HG03095 (cell line): ENCODE measurements at regions not wholly inside any gene's neighbourhood (a gene's known extent, or its start where the extent isn't known, plus 50 kb on each side); places are given as distances from the start of the nearest gene placed in this dataset.
"Not testable (repeated sequence)": the region's sequence is repeated elsewhere in the genome, so short reads cannot be mapped to it uniquely, and the experiment has no call there.

Experiments
- ATAC-seq: cut with Tn5 transposase; IDR thresholded peaks from one replicate; pipeline ENCODE4 v1.9.1; 2021; ENCODE audit warnings: moderate library complexity; ENCODE audit not compliant: unreplicated experiment

GRCh38 chr1:213324859-213325258, 273.8 kb downstream of the RPS6KC1 start:
- ATAC-seq, result no peak

DNA sequence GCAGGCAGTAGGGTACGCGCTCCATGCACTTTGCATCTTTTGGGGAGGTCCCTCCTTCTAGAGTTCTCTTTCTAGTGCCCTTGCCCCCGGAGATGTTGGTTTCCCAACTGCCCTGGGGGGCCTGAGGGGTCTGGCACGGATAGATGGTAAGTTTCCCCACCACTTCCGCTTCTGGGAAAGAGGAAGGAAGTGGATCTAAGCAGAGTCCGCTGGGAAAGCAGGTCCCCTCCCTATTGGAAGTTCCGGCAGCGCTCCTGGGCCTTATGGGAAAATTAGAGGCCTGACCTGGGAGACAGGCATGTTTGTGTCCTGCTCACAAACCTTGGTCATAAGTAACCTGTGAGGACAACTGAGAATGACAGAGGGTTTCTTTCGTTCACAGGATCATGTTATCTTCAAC, 274.4 kb downstream of the RPS6KC1 start:
- no peak for ATAC-seq

DNA sequence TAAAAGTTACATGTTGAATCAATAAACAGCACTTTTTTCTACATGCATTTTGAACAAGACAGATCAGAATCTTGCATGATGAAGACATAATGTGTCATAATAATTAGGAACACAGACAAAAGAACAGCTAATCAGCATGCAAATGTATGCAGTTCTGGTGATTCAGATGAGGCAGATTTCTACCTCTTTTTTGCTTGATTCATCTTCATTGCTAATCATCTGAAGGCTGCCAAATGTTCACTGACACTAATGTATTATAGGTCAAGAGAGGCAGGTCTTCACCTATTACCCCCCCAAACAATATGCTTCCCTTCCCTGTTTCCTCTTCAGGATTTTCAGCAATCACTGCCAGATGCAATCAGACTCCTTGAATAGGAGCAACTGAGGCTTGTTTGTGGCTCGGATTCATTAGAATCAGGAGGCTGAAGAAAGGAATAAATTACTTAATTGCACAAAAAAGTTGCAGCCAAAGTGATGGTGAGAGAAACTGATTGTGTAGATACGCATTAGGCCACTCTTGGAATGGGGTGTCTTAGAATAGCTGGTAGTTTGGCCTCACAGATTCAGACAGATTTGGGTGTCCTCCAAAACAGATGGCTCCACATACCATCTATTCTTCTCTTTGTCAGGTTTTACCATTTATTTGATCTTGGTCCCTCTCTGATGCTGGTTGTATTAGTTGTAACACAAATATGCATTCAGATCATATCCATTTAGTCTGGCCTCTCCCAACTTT, 275.4 kb downstream of the RPS6KC1 start:
- no peak for ATAC-seq

DNA sequence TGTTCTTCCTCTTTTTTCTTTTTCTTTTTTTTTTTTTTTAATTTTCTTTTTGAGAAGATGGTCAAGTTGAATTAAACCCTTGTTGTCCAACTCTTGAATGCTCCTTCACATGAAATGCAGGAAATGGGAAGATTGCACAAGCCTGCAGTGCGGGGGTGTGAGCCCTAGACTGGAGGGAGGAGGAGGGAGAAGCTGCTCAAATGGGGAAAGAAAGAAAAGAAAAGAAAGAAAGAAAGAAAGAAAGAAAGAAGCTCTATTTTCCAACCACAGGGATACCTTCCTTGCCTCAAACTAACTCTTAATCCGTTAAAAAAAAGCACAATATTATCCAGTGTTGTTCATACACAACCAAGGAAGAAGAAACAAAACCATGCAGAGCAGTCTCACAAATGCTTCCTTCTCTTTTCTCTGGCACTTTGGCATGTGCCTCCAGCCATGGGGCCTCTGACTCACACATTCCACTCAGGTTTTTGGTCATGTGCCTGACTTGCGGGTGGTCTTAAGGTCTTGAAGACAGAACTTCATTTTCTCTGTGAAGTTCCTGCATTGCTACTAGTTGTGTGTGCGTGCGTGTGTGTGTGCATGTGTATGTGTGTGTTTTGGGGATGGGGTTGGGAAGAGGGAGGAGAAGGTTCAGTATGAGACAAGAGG, 276.1 kb downstream of the RPS6KC1 start:
- ATAC-seq, result no peak

DNA sequence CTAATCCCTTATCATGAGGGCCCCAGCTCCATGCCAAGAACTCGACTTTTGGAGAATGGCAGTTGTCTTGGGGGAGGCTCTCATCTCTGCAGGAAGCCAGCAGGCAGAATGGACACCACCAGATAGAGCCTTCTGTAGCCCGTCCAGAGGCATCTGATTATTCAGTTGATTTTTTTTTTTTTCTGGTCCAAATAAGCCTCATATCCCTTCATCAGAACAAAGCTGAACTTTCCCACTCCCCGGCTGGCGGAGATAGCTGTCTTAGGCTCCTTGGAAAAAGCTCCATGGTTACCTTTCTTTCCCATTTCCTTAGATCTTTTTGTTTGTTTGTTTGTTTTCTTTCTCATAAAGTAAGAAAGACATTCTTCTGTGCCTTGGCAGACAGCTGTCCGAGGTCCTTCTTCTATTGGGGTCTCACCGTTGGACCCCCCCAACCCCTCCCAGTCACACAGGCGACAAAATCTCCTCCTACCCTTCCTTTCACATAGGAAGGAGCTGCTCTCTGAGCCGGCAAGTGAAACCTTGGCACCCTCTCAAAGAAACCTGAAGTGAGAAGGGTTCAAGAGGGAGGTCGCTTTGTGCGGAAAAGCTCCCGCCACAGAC, 278.5 kb downstream of the RPS6KC1 start:
- no peak for ATAC-seq

- no peak for ATAC-seq
Observed at GRCh38 chr1:213330281-213330680, 279.2 kb downstream of the RPS6KC1 start.

- ATAC-seq, result no peak
Observed at GRCh38 chr1:213331631-213332175, 280.7 kb downstream of the RPS6KC1 start.

- no peak for ATAC-seq
Observed at GRCh38 chr1:213332491-213332890, 281.4 kb downstream of the RPS6KC1 start.

GRCh38 chr1:213333121-213333520, 282.1 kb downstream of the RPS6KC1 start:
- no peak for ATAC-seq

DNA sequence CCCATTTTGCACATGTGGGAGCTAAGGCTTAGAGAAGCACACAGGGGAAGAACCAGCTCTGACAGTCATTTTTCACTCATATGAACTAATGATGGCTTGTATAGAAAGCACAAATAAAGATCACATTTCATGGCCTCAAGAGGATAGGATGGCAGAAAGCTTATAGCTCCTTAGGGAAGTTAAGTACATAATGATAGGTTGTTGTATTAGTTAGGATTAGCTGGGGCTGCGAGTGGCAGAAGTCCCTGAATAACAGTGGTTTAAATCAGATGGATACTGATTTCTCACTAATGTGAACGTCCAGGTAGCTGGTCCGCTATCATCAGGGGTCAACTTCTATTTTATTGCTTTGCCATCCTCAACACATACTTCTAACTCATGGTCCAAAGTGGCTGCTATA, 284.0 kb downstream of the RPS6KC1 start:
- no peak for ATAC-seq

- ATAC-seq, result no peak
Observed at GRCh38 chr1:213337025-213337678, 286.1 kb downstream of the RPS6KC1 start.

GRCh38 chr1:213340593-213340992, 289.6 kb downstream of the RPS6KC1 start:
- no peak for ATAC-seq

DNA sequence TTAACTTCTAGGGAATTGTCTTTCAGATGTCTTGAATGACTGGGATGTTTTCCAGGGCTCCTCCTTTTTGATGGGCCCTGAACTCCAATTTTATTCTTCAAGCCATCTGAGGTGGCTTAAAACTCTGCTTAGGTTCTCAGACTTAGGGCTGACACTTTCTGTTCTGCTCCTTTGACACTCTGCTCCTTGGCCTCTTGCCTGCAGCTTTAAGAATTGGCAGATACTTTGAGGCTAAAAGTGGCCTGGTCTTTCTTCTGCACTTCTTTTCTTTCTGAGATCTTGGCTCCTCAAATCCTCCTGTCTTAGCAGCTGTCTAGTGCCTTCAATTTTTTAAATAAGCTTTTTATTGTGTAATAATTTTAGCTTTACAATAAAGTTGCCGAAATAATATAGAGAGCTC, 294.6 kb downstream of the RPS6KC1 start:
- ATAC-seq, result no peak

DNA sequence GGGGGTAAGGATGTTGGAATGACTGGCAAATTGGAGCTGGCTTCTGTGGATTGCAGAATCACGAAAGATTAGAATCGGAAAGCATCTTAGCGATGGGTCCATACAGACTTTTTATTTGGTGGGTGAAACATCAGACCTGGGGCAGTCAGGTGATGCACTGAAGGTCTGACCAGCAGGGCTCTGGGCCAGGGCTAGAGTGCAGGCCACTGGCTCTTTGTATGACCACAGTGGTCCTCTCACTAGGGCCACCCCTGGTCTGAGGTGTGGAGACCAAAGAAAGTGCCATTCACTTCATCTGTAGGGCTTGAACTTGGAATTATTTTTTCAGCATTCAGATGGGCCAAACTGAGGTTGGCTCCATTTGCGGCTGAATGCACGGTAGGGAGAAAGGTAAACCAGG, 306.4 kb downstream of the RPS6KC1 start:
- no peak for ATAC-seq

DNA sequence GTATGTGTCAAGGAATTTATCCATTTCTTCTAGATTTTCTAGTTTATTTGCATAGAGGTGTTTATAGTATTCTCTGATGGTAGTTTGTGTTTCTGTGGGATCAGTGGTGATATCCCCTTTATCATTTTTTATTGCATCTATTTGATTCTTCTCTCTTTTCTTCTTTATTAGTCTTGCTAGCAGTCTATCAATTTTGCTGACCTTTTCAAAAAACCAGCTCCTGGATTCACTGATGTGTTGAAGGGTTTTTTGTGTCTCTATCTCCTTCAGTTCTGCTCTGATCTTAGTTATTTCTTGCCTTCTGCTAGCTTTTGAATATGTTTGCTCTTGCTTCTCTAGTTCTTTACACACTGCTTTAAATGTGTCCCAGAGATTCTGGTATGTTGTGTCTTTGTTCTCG, 307.3 kb downstream of the RPS6KC1 start:
- not testable (repeated sequence) for ATAC-seq

GRCh38 chr1:213362598-213362997, 311.6 kb downstream of the RPS6KC1 start:
- no peak for ATAC-seq

GRCh38 chr1:213366141-213366831, 315.2 kb downstream of the RPS6KC1 start:
- no peak for ATAC-seq

GRCh38 chr1:213369465-213369864, 318.4 kb downstream of the RPS6KC1 start:
- no peak for ATAC-seq

DNA sequence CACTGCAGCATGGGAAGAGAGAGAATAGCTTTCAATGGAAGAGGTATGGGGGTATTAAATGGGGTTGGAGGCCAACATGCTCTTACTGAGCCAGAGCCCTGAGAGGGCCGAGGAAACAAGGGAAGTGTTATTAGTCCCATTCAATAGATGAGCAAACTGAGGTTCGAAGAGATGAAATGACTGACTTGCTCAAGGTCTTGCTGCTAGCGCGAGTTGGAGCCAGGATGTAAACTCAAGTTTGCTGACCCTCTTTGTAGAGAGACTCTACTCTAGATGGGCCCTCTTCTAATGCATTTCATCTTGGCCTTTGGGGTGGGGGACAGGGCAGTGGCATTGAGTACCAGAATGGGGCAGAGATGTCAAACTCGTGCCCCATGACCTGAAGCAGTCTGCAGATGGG, 319.5 kb downstream of the RPS6KC1 start:
- ATAC-seq, result no peak

DNA sequence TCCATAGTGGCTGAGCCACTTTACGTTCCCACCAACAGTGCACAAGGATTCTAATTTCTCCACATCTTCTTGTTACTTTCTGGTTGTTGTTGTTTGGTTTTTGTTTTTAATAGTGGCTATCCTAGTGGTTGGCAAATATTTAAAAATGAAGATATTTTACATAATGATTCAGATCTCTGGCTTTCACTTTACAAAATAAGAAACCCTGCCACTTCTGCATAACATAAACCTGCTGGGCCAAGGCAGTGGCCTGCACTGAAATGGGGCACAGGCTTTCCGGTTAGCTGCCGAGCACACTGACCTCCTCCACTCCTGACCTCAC, 320.4 kb downstream of the RPS6KC1 start:
- no peak for ATAC-seq
